HL-60 (cell line): ENCODE measurements at regions not wholly inside any gene's neighbourhood (a gene's known extent, or its start where the extent isn't known, plus 50 kb on each side); places are given as distances from the start of the nearest gene placed in this dataset.

Experiments
- DNase-seq, 2 experiments: peaks; one replicate each; pipeline ENCODE4 v3.0.0-alpha.2; 2010 to 2020; ENCODE audit warnings: low read depth in 1 of 2, low spot score in 1 of 2
- H3K27ac ChIP-seq: fragments of 250-450 bp; sonication (Bioruptor Pico); replicated peaks from 2 replicates; pipeline ENCODE4 v1.5.1; 2020; ENCODE audit warnings: mild to moderate bottlenecking, moderate library complexity
- H3K27me3 ChIP-seq: fragments of 250-450 bp; sonication (Bioruptor Pico); 2 replicates; pipeline ENCODE4 v1.5.1; 2021; ENCODE audit warnings: mild to moderate bottlenecking, moderate library complexity; ENCODE audit not compliant: insufficient read depth, poor library complexity, severe bottlenecking
- H3K4me3 ChIP-seq: replicated peaks from 2 replicates; pipeline ENCODE4 v1.5.1; 2011; ENCODE audit warnings: mild to moderate bottlenecking, control low read depth, low read length; ENCODE audit not compliant: insufficient read depth
- CTCF ChIP-seq: IDR thresholded peaks from one replicate; pipeline ENCODE4 v1.5.1; 2011; ENCODE audit warnings: low read length, control low read depth, inconsistent platforms; ENCODE audit not compliant: insufficient read depth
- GABPA ChIP-seq: IDR thresholded peaks from 2 replicates; pipeline ENCODE4 v1.6.1; 2012; ENCODE audit warnings: low read depth
- POLR2AphosphoS5 ChIP-seq: IDR thresholded peaks from 2 replicates; pipeline ENCODE4 v1.6.1; 2012; ENCODE audit warnings: low read depth
- REST ChIP-seq: IDR thresholded peaks from 2 replicates; pipeline ENCODE4 v1.6.1; 2012; ENCODE audit warnings: low read depth; ENCODE audit not compliant: insufficient replicate concordance
- SPI1 ChIP-seq: IDR thresholded peaks from 2 replicates; pipeline ENCODE4 v1.6.1; 2012; ENCODE audit warnings: low read depth, mild to moderate bottlenecking, borderline replicate concordance

GRCh38 chr12:115109863-115110262, 425.9 kb upstream of the TBX3 start:
- no peak for TF ChIP-seq REST
- no peak for TF ChIP-seq GABPA
- no peak for TF ChIP-seq CTCF
- no peak for TF ChIP-seq SPI1
- no peak for TF ChIP-seq POLR2AphosphoS5
- H3K27ac ChIP-seq, result no peak overlapping the region
- no peak overlapping the region for H3K4me3 ChIP-seq
- H3K27me3 ChIP-seq, result no peaks in the 10 kb centered on the region
- no peak for DNase-seq

GRCh38 chr12:115108129-115109100, 424.4 kb upstream of the TBX3 start:
- TF ChIP-seq CTCF (no peak), GABPA (no peak), SPI1 (no peak), REST (no peak), POLR2AphosphoS5 (no peak)
- DNase-seq, result no peak
- H3K27me3 ChIP-seq, result no peaks in the 10 kb centered on the region
- no peak overlapping the region for H3K4me3 ChIP-seq
- H3K27ac ChIP-seq, result no peak overlapping the region

GRCh38 chr12:115103884-115104883, 420.2 kb upstream of the TBX3 start:
- Histone ChIP-seq H3K27me3 (no peaks in the 10 kb centered on the region), H3K4me3 (no peak overlapping the region), H3K27ac (no peak overlapping the region)
- no peak for DNase-seq
- TF ChIP-seq SPI1 (no peak), REST (no peak), CTCF (no peak), POLR2AphosphoS5 (no peak), GABPA (no peak)
